Germinal center (tissue), 1 donor: ENCODE measurements at regions not wholly inside any gene's neighbourhood (a gene's known extent, or its start where the extent isn't known, plus 50 kb on each side); places are given as distances from the start of the nearest gene placed in this dataset.
"Not testable (repeated sequence)": the region's sequence is repeated elsewhere in the genome, so short reads cannot be mapped to it uniquely, and the experiment has no call there.

Experiments
- DNase-seq: peaks from one replicate; pipeline ENCODE4 v3.0.0; 2012; ENCODE audit warnings: mixed read lengths, low spot score

DNA sequence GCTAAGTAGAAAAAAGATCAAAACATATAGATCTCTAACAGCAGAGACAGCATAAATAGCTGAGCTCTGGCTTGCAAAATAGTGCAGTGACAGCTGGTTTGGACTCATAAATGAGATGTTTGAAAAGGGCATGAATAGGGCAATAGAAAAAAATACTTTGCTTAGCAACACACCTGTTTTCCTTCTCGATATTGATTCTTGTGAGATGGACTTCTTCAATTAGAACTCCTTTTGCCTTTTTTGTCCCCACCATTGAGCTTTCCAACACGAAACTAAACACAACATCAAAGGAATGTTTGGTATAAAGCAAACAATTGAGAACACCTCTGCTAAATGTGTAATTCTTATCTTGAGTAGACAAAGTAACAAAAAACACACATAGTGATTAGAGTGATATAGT, 726.3 kb downstream of the RAPGEF2 start:
- no peak for DNase-seq

DNA sequence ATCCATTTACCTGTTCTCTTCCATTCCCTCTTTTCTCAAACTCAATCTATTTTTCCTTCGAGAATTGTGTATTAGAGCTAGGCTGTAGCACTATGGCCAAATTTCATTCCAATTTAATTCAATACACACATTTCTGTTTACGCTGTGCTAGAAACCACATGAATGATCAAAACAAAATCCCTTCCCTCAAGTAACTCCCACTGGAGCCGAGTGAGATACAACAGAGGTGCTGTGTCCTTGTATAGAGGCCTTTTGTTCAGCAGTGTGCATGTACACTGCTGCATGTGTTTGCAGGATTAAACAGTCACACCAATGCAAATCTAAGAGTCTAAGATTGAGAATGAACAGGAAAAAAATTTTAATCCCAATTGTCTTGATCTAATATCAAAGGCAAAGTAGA, 734.2 kb downstream of the RAPGEF2 start:
- no peak for DNase-seq

DNA sequence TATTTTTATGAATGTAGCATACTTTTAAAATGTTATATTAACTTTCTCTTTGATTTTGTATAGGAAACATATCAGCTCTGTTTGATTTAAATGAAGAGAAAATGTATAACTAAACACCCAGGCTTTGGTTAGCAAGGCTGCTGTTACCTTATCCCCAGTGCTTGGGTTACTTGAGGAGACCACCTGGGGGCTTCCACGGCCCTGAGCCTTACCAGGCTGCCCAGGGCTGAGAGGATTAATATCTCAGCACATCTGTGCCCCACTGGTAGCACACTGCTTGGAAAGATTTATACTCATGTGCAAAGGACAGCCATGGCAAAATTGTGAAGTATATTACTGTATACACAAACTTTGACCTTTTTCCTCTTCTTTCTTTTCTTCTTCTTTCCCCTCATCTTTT, 752.9 kb downstream of the RAPGEF2 start:
- DNase-seq: no peak

DNA sequence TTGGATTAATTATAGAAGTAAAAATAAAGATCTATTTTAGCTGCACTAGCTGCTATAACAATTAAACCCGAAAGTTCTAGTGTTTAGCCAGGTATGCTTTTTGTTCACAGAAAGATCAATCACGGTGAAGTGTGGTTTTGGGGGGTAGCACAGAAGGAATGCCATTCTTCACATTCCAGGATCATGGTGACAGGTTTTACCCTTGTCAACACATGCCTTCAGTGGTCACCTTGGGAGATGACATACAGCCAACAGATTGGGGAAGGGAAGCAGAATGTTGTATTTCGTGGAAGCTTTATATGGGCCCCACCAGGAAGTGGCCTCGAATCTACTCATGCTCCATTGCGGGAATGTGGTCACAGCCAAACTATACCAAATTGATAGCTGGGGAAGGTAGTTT, 753.6 kb downstream of the RAPGEF2 start:
- no peak for DNase-seq

DNA sequence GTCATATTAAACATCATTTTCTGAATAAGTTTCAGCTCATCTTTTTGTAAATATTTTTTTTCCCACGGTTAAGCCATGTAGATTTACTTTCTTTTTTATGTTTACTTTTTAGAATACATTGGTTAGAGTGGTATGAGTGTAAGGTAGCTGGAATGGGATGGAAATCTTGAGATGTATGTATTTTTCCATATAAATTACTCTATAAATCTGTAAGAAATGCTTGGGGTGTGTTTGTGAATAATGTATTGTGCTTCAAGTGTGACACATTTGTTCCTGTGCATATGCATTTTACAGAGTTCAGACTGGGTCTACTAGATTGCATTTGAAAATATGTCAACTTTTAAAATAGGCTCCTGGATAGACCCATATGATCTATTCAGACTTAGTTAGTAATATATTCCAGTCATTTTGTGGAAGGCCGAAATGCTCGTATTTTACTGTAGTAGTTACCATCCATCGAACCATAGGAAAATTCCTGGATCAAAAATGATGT, 756.8 kb downstream of the RAPGEF2 start:
- DNase-seq: no peak

DNA sequence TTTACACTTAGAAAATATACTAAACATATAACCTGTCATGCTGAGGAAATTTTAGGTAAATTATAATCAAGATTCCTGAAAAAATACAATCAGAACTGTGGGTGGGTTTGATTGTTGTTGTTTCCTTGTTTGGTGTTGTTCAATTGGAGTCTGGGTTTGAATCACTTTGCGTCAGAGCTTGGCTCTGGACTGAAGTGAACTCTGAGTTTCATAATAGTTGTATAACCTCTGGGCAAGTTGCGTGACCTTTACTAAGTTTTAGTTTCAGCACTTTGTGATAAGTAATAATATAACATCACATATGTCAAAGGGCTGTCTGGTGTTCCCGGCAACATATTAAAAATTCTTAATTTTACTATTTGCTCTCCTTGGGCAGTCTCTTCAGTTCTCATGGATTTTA, 758.1 kb downstream of the RAPGEF2 start:
- DNase-seq: no peak

DNA sequence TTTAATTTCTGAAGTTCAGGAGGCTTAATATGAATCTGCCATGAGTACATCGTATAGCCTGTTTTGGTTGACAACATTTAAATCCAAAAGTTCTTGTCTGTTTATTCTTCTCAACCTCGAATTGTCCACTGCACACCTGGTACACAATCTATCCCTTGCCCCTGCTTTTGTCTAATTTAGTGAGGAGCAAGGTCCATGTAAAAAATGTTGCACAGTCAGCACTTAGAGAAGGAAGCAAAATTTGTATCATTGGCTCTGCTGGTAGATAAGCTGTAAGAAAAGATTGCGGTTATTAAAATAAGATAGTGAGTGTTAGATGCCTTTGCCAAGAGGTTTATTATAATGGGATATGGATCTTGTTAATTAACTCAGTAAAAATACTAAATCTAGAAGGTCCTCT, 761.5 kb downstream of the RAPGEF2 start:
- DNase-seq: no peak

DNA sequence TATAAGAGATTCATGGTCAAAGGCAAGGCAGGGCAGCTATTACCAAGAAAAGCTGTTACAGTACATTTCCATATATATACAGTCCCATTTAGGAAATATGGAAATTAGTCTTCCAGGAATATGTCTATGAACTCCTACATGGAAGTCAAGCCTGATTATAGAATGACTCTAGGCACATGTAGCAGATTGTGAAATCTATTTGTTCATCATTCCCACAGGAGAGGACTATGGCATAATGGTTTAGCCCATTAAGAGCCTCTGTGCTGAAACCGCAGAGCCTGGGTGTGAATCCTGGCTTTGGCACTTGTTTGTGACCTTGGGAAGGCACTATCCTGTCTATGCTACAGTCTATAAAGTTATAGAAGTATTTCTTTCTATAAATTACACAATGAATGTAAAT, 764.8 kb downstream of the RAPGEF2 start:
- no peak for DNase-seq

DNA sequence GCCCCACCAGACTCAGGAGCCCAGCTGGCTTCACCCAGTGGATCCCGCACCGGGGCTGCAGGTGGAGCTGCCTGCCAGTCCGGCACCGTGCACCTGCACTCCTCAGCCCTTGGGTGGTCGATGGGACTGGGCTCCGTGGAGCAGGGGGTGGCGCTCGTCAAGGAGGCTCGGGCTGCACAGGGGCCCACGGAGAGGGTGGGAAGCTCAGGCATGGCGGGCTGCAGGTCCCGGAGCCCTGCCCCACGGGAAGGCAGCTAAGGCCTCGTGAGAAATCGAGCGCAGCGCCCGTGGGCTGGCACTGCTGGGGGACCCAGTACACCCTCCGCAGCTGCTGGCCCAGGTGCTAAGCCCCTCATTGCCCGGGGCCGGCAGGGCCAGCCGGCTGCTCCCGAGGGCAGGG, 766.1 kb downstream of the RAPGEF2 start:
- DNase-seq: not testable (repeated sequence)

DNA sequence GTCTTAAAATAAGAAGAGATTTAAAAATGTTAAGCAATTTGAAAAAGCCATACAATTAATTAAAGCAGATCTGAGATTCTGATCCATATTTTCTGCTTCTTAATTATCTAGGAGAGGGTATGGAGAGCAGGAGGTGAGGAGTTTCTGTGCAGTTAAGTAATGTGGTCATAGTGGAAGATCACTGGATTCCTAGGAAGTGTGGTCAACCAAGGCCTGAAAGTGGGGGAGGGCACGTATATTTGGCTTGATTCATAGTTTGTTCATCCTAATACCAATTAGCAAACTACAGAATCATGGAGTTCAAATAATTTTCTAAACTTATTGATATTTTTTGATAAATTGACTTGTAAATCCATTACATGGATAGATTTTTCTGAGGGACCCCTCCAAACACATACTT, 768.3 kb downstream of the RAPGEF2 start:
- DNase-seq: no peak

DNA sequence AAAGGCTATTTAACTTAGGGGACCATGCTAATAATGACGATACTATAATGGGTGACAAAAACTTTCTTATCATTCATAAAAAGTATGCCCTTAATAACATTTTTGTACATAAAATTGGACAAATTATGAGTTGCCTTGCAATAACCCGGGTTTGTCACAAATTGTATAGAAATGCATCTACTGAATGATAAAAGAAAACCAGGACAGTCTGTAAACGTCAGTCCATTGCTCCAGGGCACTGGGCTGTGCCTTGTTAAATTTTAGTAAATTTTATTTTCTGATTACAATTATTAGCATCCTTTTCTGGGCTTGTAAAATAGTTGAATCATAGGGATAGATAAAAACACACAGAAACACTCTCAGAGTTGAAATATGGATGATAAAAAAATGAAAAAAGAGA, 778.3 kb downstream of the RAPGEF2 start:
- no peak for DNase-seq

DNA sequence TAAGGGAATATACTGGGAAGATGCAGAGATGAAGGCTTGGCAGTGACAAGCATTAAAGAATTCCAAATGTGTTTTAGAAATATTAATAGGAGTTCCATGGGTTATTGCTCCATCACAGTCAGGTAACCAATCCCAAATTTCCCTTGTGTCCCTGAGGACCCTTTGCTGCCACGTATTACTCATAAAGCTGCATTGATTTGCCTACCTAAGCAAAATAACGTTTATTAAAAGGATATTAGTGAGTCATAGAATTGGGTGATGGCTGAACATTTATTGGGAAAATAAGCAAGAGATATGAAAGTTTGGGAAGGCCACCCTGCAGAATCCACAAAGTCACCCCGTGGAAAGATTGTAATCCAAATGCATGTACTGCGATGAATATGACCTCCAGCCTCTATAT, 782.1 kb downstream of the RAPGEF2 start:
- no peak for DNase-seq

DNA sequence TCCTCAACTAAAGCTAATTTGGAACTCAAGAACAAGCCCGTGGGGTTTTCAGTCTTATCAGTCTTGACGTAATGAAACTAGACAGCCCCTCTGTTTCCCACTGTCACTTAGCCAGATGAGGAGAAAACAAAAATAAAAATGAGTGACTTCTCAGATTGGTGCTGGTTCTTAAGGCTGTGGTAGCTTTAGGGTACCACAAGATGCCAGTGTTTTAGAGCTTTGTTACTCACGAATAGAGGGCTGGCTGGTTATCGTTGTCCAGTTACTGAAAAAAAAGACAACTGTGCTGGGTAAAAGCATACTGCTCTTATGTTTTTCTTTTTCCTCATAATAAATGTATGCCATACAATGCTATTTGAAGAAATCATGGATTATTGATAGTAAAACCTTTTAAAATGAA, 796.7 kb downstream of the RAPGEF2 start:
- no peak for DNase-seq

DNA sequence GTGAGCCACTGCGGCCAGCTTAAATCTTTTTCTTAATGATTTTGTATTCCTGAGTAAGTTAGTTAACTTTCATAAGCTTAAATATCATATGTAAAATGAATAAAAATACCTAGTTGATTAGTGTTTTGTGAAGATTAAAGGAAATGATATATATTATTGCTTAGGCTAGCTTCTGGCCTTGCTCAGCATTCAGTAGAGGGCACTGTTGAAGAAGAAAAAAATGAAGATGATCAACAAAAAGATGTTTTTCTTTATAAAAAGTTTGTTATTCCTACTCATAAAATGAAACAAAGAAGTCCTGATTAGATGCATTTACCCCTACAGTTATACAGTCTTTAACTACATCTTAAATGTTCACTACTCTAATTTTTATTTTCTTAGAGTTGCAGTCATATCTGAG, 797.7 kb downstream of the RAPGEF2 start:
- no peak for DNase-seq

DNA sequence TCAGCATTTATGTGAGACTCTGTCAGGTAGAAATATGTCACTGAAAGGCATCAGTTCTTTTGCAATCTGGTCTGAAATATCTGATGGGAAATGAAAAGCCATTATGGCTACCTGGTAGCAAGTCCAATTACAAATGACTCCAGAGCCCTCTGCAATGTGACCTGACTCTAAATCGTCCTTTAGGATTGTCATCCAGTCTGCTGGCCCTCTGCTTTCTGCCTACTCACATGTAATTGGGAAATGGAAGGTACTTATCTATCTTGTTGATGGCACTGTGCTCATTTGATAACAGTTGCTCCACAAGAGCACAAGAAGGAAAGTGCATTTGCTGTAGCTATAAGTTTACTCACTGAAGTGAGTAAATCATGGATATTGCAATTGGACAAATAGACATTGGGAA, 799.8 kb downstream of the RAPGEF2 start:
- DNase-seq: no peak

DNA sequence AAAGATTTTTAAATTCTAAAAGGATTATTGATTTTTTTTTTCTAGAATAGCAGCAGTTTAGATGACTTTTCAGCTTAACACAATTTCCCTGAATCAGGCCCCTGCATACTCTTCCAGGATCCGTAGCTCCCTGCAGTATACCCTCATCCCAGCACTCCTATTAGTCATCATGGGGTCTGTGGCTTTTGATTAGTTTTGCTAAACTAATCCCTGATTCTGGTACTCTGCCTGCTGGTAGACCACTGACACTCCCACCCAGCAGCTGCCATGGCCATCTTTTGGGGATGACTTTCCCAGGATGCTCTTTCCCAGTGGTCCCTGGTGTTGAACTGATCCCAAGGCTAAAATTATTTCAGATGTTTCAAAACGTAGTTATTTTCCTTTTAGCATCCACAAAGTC, 802.0 kb downstream of the RAPGEF2 start:
- DNase-seq: no peak

DNA sequence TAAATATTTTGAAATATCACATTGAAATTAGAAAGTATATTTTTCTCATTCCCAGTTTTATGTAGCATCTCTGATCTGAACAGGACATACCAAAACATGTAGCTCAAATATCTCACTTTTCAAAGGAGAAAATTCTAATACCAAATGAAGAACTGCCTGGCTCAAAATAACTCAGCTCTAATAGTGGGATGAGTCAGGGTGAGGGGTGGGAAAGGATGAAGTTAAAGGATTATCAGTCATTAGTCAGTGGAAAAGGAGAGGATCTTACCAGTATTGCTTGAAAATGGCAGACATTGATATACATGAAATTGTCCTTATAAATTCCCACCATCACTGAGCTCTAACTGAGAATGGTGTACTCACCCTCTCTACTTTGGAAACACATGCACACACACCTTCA, 803.2 kb downstream of the RAPGEF2 start:
- DNase-seq: no peak

DNA sequence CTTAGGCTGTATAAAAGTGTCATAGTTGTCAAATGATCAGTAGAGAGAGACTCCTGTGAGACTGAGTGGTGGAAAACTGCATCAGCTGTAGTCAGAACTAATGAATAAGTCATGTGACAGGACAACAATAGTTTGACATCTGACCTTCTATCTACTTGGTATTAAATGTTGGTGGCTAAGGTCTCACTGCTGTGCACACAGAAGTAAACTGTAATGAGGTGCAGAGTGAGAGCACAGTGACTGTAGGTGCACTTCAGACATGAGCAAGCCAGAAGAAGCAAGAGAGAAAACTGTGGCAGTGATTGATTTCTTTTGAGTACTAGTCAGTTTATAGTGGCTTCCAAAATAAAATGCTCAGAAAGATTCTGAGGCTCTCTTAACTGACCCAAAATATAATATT, 803.6 kb downstream of the RAPGEF2 start:
- DNase-seq: no peak

DNA sequence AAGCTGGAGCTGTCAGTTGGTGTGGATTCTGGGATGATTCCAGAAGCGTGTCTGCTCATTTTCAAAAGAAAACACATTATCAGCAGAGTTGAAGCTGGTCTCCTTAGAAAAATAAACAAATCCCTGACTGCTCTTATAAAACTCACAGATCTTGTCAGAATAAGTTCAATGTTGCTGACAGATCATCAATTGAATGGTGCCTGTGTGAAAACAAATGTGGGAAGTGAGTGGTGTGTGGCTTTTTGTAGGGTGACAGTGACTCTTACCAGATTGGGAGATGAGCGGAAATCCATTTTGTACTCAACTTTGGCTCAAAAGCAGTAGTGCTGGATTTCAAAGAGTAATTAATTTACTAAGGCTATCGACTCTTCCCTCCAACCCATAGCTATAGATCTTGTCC, 807.8 kb downstream of the RAPGEF2 start:
- DNase-seq: no peak

DNA sequence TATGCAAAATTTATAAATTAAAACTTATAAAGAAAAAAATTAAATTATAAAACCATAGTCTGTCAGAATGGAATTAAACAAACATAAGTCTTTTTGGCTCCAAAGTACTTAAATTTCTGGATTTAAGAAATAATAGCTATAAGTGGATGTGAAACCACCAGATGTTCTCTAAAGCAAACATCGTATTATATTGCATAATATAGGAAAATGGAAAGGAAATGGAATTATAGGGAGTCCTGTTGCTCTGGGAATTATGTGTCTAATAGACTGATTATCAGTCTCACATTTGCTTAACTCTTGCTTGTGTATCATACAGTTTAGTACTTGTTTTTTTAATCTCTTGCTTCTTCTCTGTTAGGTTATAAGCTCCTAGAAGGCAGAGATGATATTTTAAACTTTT, 819.2 kb downstream of the RAPGEF2 start:
- no peak for DNase-seq

DNA sequence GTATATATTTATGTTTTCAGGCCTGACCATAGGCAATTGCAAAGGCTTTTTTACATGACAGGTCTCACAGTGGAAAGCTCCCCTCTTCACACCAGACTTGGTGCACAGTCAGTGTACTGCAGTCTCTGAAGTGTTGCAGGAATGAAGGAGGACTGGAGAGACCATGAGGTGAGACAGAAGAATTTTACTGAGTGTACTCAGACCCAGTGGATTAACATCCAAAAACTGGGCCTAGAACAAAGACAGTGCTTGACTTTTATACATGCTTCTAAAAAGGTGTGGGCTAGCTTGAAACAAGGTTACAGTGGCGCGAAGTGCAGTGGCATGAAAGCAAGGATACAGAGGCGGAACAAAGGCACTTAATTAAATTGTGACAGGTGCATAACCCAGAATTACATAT, 822.9 kb downstream of the RAPGEF2 start:
- no peak for DNase-seq

DNA sequence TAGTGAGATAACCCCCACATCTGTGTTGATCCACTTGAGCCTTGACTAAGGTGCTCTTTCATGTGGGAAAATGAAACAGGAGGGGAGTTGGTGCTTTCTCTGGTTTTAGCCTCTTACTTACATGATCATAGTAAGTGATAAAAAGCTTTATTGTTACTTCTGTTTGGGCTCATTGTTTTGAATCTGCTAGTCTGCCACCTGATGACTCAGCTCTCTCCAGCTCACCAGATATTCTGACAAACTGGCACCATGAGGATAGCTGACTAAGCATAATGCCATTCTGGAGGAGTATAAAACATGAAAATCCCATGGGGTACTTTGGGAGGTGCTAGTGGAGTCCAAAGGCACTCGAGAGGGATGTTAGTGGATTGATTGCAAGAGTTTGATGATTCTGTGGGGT, 824.0 kb downstream of the RAPGEF2 start:
- no peak for DNase-seq

DNA sequence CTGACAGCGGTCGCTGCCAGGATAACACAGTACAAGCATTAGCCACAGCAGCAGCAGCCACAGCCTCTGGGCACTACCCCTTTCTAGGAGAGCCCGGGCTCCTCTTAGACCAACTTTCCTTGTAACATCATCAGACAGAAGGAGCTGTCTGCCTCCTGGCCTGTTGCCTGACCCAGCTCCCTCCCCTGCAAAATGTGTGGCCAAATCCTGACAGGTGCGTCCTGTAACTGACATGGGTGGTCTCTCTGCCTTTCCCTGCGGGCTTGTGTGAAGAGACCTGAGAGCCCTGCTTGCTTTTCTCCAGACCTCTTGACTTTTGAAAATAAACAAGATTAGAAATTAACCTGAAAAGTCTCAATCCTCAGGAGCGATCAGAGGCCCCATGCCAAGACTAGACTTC, 824.9 kb downstream of the RAPGEF2 start:
- DNase-seq: no peak

DNA sequence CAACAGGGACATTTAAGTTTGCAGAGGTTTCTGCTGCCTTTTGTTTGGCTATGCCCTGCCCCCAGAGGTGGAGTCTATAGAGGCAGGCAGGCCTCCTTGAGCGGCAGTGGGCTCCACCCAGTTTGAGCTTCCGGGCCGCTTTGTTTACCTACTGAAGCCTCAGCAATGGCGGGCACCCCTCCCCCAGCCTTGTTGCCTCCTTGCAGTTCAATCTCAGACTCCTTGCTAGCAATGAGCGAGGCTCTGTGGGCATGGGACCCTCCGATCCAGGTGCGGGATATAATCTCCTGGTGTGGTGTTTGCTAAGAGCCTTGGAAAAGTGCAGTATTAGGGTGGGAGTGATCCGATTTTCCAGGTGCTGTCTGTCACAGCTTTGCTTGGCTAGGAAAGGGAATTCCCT, 831.7 kb downstream of the RAPGEF2 start:
- DNase-seq: not testable (repeated sequence)

DNA sequence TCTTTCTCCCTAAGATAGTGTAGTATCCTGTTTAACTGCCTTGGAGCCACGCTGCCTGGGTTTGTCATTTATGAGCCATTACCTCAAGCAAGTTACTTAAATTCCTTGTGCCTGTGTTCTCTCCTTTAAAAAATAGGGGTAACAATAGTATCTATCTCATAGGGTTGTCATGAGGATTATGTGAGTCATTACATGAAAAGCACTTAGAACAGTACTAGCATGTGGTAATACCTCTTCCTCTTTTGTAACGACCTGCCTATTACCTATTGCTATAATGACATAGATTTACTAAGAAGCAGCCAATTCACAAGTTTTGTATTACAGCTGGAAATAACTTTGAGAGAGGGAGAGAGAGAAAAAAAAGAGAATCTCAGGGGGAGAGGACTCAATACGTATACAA, 834.7 kb downstream of the RAPGEF2 start:
- no peak for DNase-seq
